ENCODE measurements at regions not wholly inside any gene's neighbourhood (a gene's known extent, or its start where the extent isn't known, plus 50 kb on each side); places are given as distances from the start of the nearest gene placed in this dataset.

DNA sequence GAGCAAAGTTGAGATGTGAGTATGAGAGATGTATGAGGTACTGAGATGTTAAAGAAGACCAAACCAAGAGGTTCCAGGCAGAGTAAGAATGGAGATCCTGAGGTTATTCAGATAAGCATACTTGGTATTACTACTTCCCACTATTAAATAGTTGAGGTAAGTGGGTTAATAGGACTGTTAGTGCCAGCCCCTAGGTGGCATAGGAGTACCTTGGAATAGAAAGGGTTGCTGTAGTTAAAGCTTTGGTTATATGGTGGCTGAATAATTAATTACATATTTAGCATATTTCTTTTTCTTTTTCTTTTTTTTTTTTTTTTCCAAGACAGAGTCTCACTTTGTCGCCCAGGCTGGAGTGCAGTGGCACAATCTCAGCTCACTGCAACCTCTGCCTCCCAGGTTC is 397.9 kb upstream of the TMPRSS15 start:
- TF ChIP-seq, protein P1, sequence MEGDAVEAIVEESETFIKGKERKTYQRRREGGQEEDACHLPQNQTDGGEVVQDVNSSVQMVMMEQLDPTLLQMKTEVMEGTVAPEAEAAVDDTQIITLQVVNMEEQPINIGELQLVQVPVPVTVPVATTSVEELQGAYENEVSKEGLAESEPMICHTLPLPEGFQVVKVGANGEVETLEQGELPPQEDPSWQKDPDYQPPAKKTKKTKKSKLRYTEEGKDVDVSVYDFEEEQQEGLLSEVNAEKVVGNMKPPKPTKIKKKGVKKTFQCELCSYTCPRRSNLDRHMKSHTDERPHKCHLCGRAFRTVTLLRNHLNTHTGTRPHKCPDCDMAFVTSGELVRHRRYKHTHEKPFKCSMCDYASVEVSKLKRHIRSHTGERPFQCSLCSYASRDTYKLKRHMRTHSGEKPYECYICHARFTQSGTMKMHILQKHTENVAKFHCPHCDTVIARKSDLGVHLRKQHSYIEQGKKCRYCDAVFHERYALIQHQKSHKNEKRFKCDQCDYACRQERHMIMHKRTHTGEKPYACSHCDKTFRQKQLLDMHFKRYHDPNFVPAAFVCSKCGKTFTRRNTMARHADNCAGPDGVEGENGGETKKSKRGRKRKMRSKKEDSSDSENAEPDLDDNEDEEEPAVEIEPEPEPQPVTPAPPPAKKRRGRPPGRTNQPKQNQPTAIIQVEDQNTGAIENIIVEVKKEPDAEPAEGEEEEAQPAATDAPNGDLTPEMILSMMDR (IDR thresholded peaks at IDR 0.05) = no peak
- Histone ChIP-seq H3K36me3 (no peaks in the 10 kb centered on the region), H3K4me3 (no peak overlapping the region), H3K4me1 (ENCODE audit: control insufficient read depth in 1 of 2, low read depth in 2 of 2) (no peaks in the 10 kb centered on the region), H3K27ac (no peak overlapping the region), H3K9me3 (no peaks in the 10 kb centered on the region), H3K27me3 (replicated peaks; ENCODE audit: insufficient read depth) (no peaks in the 10 kb centered on the region)
- ATAC-seq (ENCODE audit: insufficient number of reproducible peaks, low FRiP score, low read depth) (no peak), DNase-seq (ENCODE audit: low spot score) (no peak)

DNA sequence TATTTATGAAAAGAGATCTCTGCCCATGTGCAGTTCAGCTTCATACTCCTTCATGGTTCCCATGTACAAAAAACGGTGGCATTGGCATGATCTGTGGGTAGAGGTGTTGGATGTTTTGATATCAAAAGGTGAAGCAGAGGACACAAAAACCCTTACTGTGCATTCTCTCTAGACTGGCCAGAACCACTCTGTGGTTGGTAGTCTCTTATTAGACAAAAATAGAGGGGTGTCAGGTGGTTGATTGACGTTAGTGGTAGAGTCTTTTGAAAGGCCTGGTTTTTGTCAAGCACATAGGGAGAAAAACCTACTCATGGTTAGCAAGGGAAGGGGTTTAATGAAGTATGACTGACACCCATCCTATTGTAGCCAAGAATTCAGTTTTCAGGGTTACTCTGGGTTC is 400.0 kb upstream of the TMPRSS15 start:
- TF ChIP-seq, protein P1 (IDR thresholded peaks at IDR 0.05) = no peak
- no peak for ATAC-seq (ENCODE audit: insufficient number of reproducible peaks, low FRiP score, low read depth)

DNA sequence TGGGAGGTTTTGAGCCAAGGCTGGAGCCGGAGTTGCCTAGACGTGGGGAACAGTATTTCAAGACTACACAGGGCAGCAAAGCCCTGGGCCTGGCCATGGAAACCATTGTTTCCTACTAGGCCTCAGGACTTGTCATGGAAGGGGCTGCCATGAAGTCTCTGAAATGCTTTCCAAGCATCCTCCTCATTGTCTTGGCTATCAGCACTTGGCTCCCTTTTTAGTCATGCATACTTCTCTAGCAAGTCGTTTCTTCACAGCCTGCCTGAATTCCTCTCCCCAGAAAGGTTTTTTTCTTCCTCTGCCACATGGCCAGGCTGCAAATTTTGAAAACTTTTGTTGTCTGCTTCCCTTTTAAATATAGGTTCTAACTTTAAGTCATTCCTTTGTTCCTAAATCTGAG is 406.6 kb upstream of the TMPRSS15 start:
- Histone ChIP-seq H3K9me3 (no peaks in the 10 kb centered on the region), H3K4me1 (ENCODE audit: control insufficient read depth in 1 of 2, low read depth in 2 of 2) (no peaks in the 10 kb centered on the region), H3K27ac (no peak overlapping the region), H3K36me3 (no peaks in the 10 kb centered on the region), H3K27me3 (replicated peaks; ENCODE audit: insufficient read depth) (no peaks in the 10 kb centered on the region), H3K4me3 (no peak overlapping the region)
- DNase-seq (ENCODE audit: low spot score) = no peak
- TF ChIP-seq, protein P1 (IDR thresholded peaks at IDR 0.05) = no peak
- ATAC-seq (ENCODE audit: insufficient number of reproducible peaks, low FRiP score, low read depth) = no peak

More for the DNA sequence above, 400.0 kb upstream of the TMPRSS15 start:
- H3K36me3 ChIP-seq = no peaks in the 10 kb centered on the region
- DNase-seq (ENCODE audit: low spot score) = no peak
- H3K4me1 ChIP-seq (ENCODE audit: control insufficient read depth in 1 of 2, low read depth in 2 of 2) = no peaks in the 10 kb centered on the region
- no peak overlapping the region for H3K4me3 ChIP-seq
- H3K27me3 ChIP-seq (replicated peaks; ENCODE audit: insufficient read depth) = no peaks in the 10 kb centered on the region
- H3K9me3 ChIP-seq = no peaks in the 10 kb centered on the region
- no peak overlapping the region for H3K27ac ChIP-seq

DNA sequence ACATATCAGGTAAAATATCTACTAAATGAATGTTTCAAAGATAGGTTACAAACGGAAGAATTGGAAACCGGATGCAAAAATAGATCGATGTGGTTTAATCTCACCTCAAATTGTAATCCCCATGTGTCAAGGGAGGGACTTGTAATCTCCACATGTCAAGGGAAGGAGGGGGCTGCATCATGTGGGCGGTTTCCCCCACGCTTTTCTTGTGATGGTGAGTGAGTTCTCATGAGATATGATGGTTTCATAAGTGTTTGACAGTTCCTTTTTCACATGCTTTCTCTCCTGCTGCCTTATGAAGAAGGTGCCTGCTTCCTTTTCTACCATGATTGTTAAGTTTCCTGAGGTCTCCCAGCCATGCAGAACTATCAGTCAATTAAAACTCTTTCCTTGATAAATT is 408.7 kb upstream of the TMPRSS15 start:
- H3K4me3 ChIP-seq = no peak overlapping the region
- no peak overlapping the region for H3K27ac ChIP-seq
- no peaks in the 10 kb centered on the region for H3K36me3 ChIP-seq
- TF ChIP-seq, protein P1 (IDR thresholded peaks at IDR 0.05) = no peak
- ATAC-seq (ENCODE audit: insufficient number of reproducible peaks, low FRiP score, low read depth) (no peak), DNase-seq (ENCODE audit: low spot score) (no peak)
- H3K27me3 ChIP-seq (replicated peaks; ENCODE audit: insufficient read depth) = no peaks in the 10 kb centered on the region
- no peaks in the 10 kb centered on the region for H3K9me3 ChIP-seq
- no peaks in the 10 kb centered on the region for H3K4me1 ChIP-seq (ENCODE audit: control insufficient read depth in 1 of 2, low read depth in 2 of 2)

DNA sequence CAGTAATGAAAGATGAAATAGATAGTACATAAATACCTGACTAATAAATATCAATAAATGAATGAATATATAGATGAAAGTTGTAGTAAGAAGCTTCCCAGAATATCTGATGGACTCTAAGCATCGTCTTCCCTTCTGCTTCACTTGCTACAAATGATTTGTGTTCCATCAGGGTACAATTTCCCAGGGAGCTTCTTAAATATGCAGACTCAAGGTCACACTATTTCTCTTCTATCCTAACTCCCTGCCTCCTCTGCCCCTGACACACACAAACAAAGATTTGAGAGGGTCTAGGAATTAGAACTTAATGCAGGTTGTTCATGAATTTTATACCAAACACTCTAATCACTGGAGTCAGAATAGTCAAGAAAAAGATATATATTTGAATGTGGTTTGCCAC is 415.9 kb upstream of the TMPRSS15 start:
- ATAC-seq (ENCODE audit: insufficient number of reproducible peaks, low FRiP score, low read depth) (no peak), DNase-seq (ENCODE audit: low spot score) (no peak)
- H3K36me3 ChIP-seq = no peaks in the 10 kb centered on the region
- no peak overlapping the region for H3K27ac ChIP-seq
- peaks cover 6% of the 10 kb centered on the region for H3K9me3 ChIP-seq
- no peaks in the 10 kb centered on the region for H3K27me3 ChIP-seq (replicated peaks; ENCODE audit: insufficient read depth)
- H3K4me3 ChIP-seq = no peak overlapping the region
- no peaks in the 10 kb centered on the region for H3K4me1 ChIP-seq (ENCODE audit: control insufficient read depth in 1 of 2, low read depth in 2 of 2)
- TF ChIP-seq, protein P1 (IDR thresholded peaks at IDR 0.05) = no peak
